Activated CD8-positive, alpha-beta T cell treated with anti-CD3 and anti-CD28 coated beads for 36 hours (primary cell): ENCODE measurements at regions not wholly inside any gene's neighbourhood (a gene's known extent, or its start where the extent isn't known, plus 50 kb on each side); places are given as distances from the start of the nearest gene placed in this dataset.

ENCODE experiments used
- ATAC-seq: fragments of 200-7000 bp; cut with Tn5 transposase; one replicate; pipeline ENCODE4 v1.10.0; 2021; ENCODE audit warnings: mild to moderate bottlenecking, moderate library complexity
- CTCF ChIA-PET: fragments of 350-600 bp; sonication (Branson Sonifier 250); formaldehyde crosslinking; loops from one replicate; lab custom pipeline; 2021; ENCODE audit warnings: antibody characterized with exemption; lab: Charles Lee
- POLR2A ChIA-PET: fragments of 350-600 bp; sonication (Branson Sonifier 250); formaldehyde crosslinking; loops from one replicate; lab custom pipeline; 2021; ENCODE audit warnings: antibody characterized with exemption; lab: Charles Lee
- DNase-seq: peaks from one replicate; pipeline ENCODE4 v3.0.0-alpha.2; 2020
- H3K27ac Mint-ChIP-seq: one replicate; pipeline ENCODE4 v1.8.0; 2021; ENCODE audit warnings: mild to moderate bottlenecking, mixed read lengths
- H3K27me3 Mint-ChIP-seq: one replicate; pipeline ENCODE4 v1.8.0; 2021; ENCODE audit warnings: mixed read lengths
- H3K36me3 Mint-ChIP-seq: one replicate; pipeline ENCODE4 v1.8.0; 2021; ENCODE audit warnings: low read depth, mixed read lengths
- H3K4me1 Mint-ChIP-seq: one replicate; pipeline ENCODE4 v1.8.0; 2021; ENCODE audit warnings: low read depth, mixed read lengths
- H3K4me3 Mint-ChIP-seq: one replicate; pipeline ENCODE4 v1.8.0; 2021; ENCODE audit warnings: mild to moderate bottlenecking, moderate library complexity, mixed read lengths
- H3K9me3 Mint-ChIP-seq: one replicate; pipeline ENCODE4 v1.8.0; 2021; ENCODE audit warnings: mixed read lengths
- CTCF ChIP-seq: fragments of 200-600 bp; IDR thresholded peaks from one replicate; pipeline ENCODE4 v1.8.0; 2022; ENCODE audit warnings: antibody characterized with exemption, mild to moderate bottlenecking
- intact Hi-C: fragments of 100-400 bp; cut with micrococcal nuclease; formaldehyde crosslinking; loops from one replicate; pipeline ENCODE4 v1.10.0; 2022

GRCh38 chr1:36723813-36724212 lies 241.1 kb upstream of the CSF3R start:
- ChIA-PET POLR2A (no interaction called here), CTCF (no interaction called here)
- Mint-ChIP-seq H3K27ac (no peak overlapping the region), H3K27me3 (peaks cover 15% of the 10 kb centered on the region), H3K9me3 (no peaks in the 10 kb centered on the region), H3K36me3 (no peaks in the 10 kb centered on the region), H3K4me3 (no peak overlapping the region), H3K4me1 (no peaks in the 10 kb centered on the region)
- TF ChIP-seq CTCF = no peak
- intact Hi-C loops = no loop called here
- DNase-seq = no peak
- ATAC-seq = no peak

- H3K27me3 Mint-ChIP-seq = peaks cover 16% of the 10 kb centered on the region
Measured at GRCh38 chr1:36722871-36723270, 240.2 kb upstream of the CSF3R start.

DNA sequence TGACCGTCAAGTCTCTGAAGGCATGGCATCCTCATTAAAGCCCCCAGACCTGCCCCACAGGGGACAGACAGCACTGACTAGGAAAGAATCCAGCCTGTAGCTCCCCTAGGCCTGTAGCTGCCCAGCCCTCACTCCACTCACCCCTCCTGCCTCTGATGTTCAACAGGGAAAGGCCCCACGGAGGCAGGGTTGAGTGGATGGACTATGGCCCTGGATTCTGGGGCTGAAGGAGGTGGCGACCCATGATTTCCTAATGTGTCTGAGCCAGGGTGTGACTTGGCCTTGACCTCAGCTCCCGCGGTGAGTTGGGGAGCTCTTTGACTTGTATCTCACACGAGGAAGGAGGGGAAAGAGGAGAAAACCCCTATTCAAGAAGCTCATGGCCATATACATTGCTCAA lies 238.5 kb upstream of the CSF3R start:
- Mint-ChIP-seq H3K27me3 (peaks cover 17% of the 10 kb centered on the region), H3K27ac (no peak overlapping the region), H3K36me3 (no peaks in the 10 kb centered on the region), H3K4me1 (no peaks in the 10 kb centered on the region), H3K9me3 (no peaks in the 10 kb centered on the region), H3K4me3 (no peak overlapping the region)
- ATAC-seq (no peak), DNase-seq (no peak)
- intact Hi-C loops = no loop called here
- ChIA-PET CTCF (no interaction called here), POLR2A (no interaction called here)
- no peak for TF ChIP-seq CTCF

More at GRCh38 chr1:36722871-36723270, 240.2 kb upstream of the CSF3R start:
- POLR2A ChIA-PET = no interaction called here
- CTCF ChIA-PET = no interaction called here
- H3K27ac Mint-ChIP-seq = no peak overlapping the region
- ATAC-seq = no peak
- no peaks in the 10 kb centered on the region for H3K4me1 Mint-ChIP-seq
- H3K9me3 Mint-ChIP-seq = no peaks in the 10 kb centered on the region
- TF ChIP-seq CTCF = no peak
- DNase-seq = no peak
- H3K36me3 Mint-ChIP-seq = no peaks in the 10 kb centered on the region
- no peak overlapping the region for H3K4me3 Mint-ChIP-seq
- intact Hi-C loops = no loop called here

DNA sequence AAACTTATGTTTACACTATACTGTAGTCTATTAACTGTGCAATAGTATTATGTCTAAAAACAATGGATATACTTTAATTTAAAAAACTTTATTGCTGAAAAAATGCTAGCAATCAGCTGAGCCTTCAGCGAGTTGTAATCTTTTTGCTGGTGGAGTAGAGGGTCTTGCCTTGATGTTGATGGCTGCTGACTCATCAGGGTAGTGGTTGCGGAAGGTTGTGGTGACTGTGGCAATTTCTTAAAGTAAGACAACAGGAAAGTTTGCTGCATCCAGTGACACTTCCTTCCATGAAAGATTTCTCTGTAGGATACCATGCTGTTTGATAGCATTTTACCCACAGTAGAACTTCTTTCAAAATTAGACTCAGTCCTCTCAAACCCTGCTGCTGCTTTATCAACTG lies 234.7 kb upstream of the CSF3R start:
- Mint-ChIP-seq H3K27ac (no peak overlapping the region), H3K4me1 (no peaks in the 10 kb centered on the region), H3K9me3 (no peaks in the 10 kb centered on the region), H3K4me3 (no peak overlapping the region), H3K36me3 (no peaks in the 10 kb centered on the region), H3K27me3 (peaks cover 20% of the 10 kb centered on the region)
- DNase-seq (no peak), ATAC-seq (no peak)
- CTCF ChIA-PET = no interaction called here
- intact Hi-C loops = loop anchor here (2.0 kb wide), 1 partner anchor 17 kb away; no protein-coding TSS in a partner anchor
- TF ChIP-seq CTCF = no peak
- POLR2A ChIA-PET = no interaction called here

- DNase-seq = no peak
- Mint-ChIP-seq H3K4me1 (no peaks in the 10 kb centered on the region), H3K9me3 (no peaks in the 10 kb centered on the region), H3K27ac (no peak overlapping the region), H3K36me3 (no peaks in the 10 kb centered on the region), H3K27me3 (peaks cover 19% of the 10 kb centered on the region), H3K4me3 (no peak overlapping the region)
- ChIA-PET POLR2A (no interaction called here), CTCF (interaction anchor here (0.6 kb wide), 1 partner anchor 633 kb away, joined by 3 read pairs; no protein-coding TSS in a partner anchor)
- TF ChIP-seq CTCF = no peak
- no peak for ATAC-seq
- intact Hi-C loops = loop anchor here (2.0 kb wide), 1 partner anchor 19 kb away; no protein-coding TSS in a partner anchor
Measured at GRCh38 chr1:36715797-36716196, 233.1 kb upstream of the CSF3R start.
